ENCODE measurements at regions not wholly inside any gene's neighbourhood (a gene's known extent, or its start where the extent isn't known, plus 50 kb on each side); places are given as distances from the start of the nearest gene placed in this dataset.

- Histone ChIP-seq H3K27ac (no peak overlapping the region), H3K4me3 (no peak overlapping the region), H3K4me1 (replicated peaks in 1 of 2) (no peaks in the 10 kb centered on the region)
- WGBS, 10 experiments, result 60 to 100% (median 80%) methylated on average over 1 to 3 of the region's 3 CpGs; no CpG with 5 or more reads in 3 of the 10 experiments
- no peak for ATAC-seq (replicated peaks in 6 of 8)
- in situ Hi-C loops (cut with MboI; ENCODE audit: low pct_unique_long_range_greater_than_20kb in 2 of 9, low sequenced_read_pairs in 9 of 9, unreplicated experiment in 9 of 9), result no loop called here
These were observed 283.5 kb upstream of the TANK start for GRCh38 chr2:160876765-160877164.

- in situ Hi-C loops (cut with MboI; ENCODE audit: low pct_unique_long_range_greater_than_20kb in 2 of 9, low sequenced_read_pairs in 9 of 9, unreplicated experiment in 9 of 9), result no loop called here
- no peak overlapping the region for H3K27ac ChIP-seq
- H3K4me3 ChIP-seq, result no peak overlapping the region
- ATAC-seq (replicated peaks in 6 of 8), result no peak
- H3K4me1 ChIP-seq (replicated peaks in 1 of 2), result no peaks in the 10 kb centered on the region
These were observed 281.6 kb upstream of the TANK start for GRCh38 chr2:160878618-160879017.

DNA sequence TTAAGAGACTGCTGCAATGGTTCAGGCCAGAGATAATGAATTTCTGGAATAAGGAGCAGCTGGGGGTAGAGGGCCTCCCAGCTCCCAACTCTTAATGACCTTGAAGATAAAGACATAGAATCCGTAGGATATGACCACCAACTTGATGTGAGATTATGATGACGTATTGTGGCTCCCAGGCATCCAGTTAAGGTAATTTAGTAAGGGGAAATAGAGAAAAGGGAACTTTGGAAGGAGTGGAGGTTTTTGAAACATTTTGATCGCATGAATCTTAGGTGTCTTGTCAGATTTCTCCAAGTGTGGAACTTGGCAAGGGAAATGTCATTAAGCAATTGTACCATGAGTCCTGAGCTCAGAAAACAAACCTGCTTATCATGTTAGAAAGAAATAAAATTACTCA is 277.3 kb upstream of the TANK start:
- H3K27ac ChIP-seq, result no peak overlapping the region
- no peak for ATAC-seq (replicated peaks in 6 of 8)
- no peaks in the 10 kb centered on the region for H3K4me1 ChIP-seq (replicated peaks in 1 of 2)
- in situ Hi-C loops (cut with MboI; ENCODE audit: low pct_unique_long_range_greater_than_20kb in 2 of 9, low sequenced_read_pairs in 9 of 9, unreplicated experiment in 9 of 9), result no loop called here
- no peak overlapping the region for H3K4me3 ChIP-seq
- WGBS, 10 experiments, result 74 to 100% (median 93%) methylated on average over 1 to 3 of the region's 3 CpGs; no CpG with 5 or more reads in 2 of the 10 experiments

DNA sequence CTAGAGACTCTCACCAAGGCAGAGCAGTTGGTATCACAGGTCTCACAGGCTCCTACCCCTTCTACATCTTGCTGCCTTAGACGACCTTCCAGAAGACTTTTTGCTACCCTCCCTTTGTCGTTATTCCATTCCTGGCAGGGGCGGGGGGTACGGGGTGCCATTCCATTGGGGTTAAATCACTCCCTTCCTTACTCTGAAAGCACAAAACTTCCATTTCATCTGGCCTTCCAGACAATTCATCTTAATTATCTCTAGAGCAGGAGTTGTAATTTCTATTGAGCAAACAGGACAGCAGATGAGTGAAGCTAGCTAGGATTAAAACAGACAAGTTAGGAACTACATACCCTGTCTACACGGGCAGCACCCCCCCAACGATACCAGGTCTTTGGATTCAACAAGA is 276.2 kb upstream of the TANK start:
- no peak for ATAC-seq (replicated peaks in 6 of 8)
- H3K4me3 ChIP-seq, result no peak overlapping the region
- H3K27ac ChIP-seq, result no peak overlapping the region
- H3K4me1 ChIP-seq (replicated peaks in 1 of 2), result no peaks in the 10 kb centered on the region
- WGBS, 10 experiments, result 44 to 100% (median 78%) methylated on average over 1 to 5 of the region's 6 CpGs; no CpG with 5 or more reads in 4 of the 10 experiments
- in situ Hi-C loops (cut with MboI; ENCODE audit: low pct_unique_long_range_greater_than_20kb in 2 of 9, low sequenced_read_pairs in 9 of 9, unreplicated experiment in 9 of 9), result no loop called here

GRCh38 chr2:160889439-160890170 is 270.6 kb upstream of the TANK start:
- no peak for ATAC-seq (replicated peaks in 6 of 8)
- no peaks in the 10 kb centered on the region for H3K4me1 ChIP-seq (replicated peaks in 1 of 2)
- 71 to 100% (median 88%) methylated on average over 1 to 4 of the region's 4 CpGs; no CpG with 5 or more reads in 1 of the 10 experiments for WGBS, 10 experiments

DNA sequence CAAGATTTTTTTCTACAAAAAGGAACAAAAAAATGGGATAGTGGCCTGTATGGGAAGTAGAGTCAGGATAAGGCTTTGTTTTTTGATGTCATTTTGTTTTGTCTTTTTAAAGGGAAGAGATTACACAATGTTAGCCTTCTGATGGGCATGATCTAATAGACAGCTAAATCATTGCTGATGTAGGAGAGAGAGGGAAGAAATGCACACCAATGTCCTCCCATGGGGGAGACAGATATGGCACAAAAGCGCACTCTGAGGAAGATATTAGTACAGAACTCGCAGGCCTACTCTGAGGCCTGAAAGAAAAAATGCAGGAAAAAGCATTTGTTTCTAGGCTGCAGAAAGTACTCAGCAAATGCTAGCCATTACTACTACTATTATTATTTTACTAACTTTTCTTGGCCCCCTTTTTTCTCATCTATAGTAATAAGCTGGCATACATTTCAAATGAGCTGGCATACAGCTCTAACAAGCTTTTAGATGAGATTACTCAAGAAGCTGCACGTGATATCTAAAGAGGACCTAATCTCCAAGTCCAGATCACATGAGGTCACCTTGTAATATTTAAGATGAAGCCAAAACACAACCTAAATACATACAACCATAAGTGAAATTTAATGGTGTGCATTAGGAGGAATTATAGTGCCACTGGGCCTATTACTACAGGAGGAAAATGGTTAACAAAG is 269.4 kb upstream of the TANK start:
- in situ Hi-C loops (cut with MboI; ENCODE audit: low pct_unique_long_range_greater_than_20kb in 2 of 9, low sequenced_read_pairs in 9 of 9, unreplicated experiment in 9 of 9), result no loop called here
- WGBS, 10 experiments, result 79 to 100% (median 94%) methylated on average over 1 to 3 of the region's 3 CpGs
- Histone ChIP-seq H3K4me3 (no peak overlapping the region), H3K27ac (no peak overlapping the region), H3K4me1 (replicated peaks in 1 of 2) (no peaks in the 10 kb centered on the region)
- no peak for ATAC-seq (replicated peaks in 6 of 8)

More at GRCh38 chr2:160889439-160890170, 270.6 kb upstream of the TANK start:
- Histone ChIP-seq H3K27ac (no peak overlapping the region), H3K4me3 (no peak overlapping the region)
- in situ Hi-C loops (cut with MboI; ENCODE audit: low pct_unique_long_range_greater_than_20kb in 2 of 9, low sequenced_read_pairs in 9 of 9, unreplicated experiment in 9 of 9), result no loop called here

DNA sequence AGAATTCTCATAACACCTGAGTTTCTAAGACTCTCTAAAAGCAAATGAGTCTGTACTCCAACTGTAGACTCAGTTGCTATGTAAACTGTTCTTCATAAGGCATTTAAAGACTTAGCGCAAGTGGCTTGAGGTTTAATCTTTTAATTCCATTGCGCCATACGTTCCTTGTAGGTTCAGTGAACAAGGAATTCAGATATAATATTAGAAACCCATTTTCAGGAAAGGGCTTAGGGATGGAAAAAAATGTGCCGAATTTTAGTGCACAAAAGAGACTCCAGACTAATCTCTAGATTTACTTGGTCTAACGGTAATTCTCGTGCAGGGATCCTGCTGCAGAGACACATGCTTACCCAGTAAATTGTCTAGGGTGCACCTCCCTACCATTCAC is 268.9 kb upstream of the TANK start:
- H3K27ac ChIP-seq, result no peak overlapping the region
- no peak for ATAC-seq (replicated peaks in 6 of 8)
- H3K4me1 ChIP-seq (replicated peaks in 1 of 2), result no peaks in the 10 kb centered on the region
- no peak overlapping the region for H3K4me3 ChIP-seq
- 89 to 100% (median 96%) methylated on average over 2 to 6 of the region's 6 CpGs for WGBS, 10 experiments
- in situ Hi-C loops (cut with MboI; ENCODE audit: low pct_unique_long_range_greater_than_20kb in 2 of 9, low sequenced_read_pairs in 9 of 9, unreplicated experiment in 9 of 9), result no loop called here

- in situ Hi-C loops (cut with MboI; ENCODE audit: low pct_unique_long_range_greater_than_20kb in 2 of 9, low sequenced_read_pairs in 9 of 9, unreplicated experiment in 9 of 9), result no loop called here
- no peak for ATAC-seq (replicated peaks in 6 of 8)
- H3K27ac ChIP-seq, result no peak overlapping the region
- no peak overlapping the region for H3K4me3 ChIP-seq
- WGBS, 10 experiments, result 38 to 98% (median 85%) methylated on average over 1 to 7 of the region's 7 CpGs
- H3K4me1 ChIP-seq (replicated peaks in 1 of 2), result no peaks in the 10 kb centered on the region
These were observed 268.0 kb upstream of the TANK start for GRCh38 chr2:160892204-160892603.

GRCh38 chr2:160893581-160893980 is 266.6 kb upstream of the TANK start:
- no peak overlapping the region for H3K4me3 ChIP-seq
- 50 to 100% (median 100%) methylated on average over 1 to 5 of the region's 8 CpGs; no CpG with 5 or more reads in 4 of the 10 experiments for WGBS, 10 experiments
- in situ Hi-C loops (cut with MboI; ENCODE audit: low pct_unique_long_range_greater_than_20kb in 2 of 9, low sequenced_read_pairs in 9 of 9, unreplicated experiment in 9 of 9), result no loop called here
- no peak for ATAC-seq (replicated peaks in 6 of 8)
- no peaks in the 10 kb centered on the region for H3K4me1 ChIP-seq (replicated peaks in 1 of 2)
- no peak overlapping the region for H3K27ac ChIP-seq

DNA sequence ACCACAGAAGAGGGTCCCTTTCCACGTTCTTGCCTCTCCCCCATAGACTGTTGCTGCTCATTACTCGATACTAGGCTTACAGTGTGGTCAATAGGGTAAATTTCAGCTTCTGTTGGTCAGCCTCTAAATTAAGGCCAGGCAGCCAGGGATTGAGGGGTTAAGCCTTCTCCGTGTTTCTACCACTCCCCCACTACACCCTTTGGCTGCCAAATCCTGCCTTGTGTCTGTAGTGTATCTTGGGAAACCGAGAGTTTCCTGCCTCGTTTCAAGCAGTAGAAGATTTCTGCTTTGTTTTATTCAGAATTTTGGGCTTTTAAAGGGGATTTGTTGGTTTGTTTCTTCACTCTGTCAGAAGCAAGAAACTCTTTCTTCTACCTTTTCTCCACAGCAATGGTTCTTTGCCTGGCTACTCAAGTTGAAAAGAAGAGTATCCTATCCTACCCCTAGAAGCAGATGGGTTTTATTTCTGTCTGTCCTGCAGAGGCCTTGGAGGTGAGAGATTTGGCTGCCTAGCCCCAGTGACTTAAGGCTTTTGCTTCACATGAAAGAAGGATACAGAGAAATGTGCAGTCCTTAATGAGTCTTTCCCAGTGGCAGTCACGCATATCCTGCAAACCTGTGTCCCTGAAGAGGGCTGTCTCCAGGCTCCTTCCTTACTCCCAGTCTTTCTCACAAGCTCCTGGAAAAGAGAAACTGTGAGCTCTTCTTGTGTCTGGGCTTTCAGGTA is 261.5 kb upstream of the TANK start:
- no peak for ATAC-seq (replicated peaks in 6 of 8)

DNA sequence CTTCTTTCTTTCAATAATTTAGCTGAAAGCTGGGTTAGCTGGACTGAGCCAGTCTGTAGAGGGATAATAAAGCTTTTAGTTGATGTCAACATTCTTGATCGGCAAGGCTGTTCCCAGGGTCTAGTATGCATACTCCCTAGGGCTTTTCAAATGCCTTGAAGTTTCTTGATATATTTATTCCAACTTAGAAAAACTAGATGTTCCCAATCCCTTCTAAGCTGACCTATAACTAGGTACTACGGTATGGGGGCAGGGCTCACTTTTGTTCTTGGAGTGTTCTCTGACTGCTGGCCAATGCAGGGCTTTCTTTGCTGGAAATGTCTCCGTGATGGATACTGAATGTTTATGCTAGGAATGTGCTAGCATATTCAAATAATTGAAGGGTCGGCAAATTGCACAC is 258.6 kb upstream of the TANK start:
- in situ Hi-C loops (cut with MboI; ENCODE audit: low pct_unique_long_range_greater_than_20kb in 2 of 9, low sequenced_read_pairs in 9 of 9, unreplicated experiment in 9 of 9), result no loop called here
- H3K4me3 ChIP-seq, result no peak overlapping the region
- no peak overlapping the region for H3K27ac ChIP-seq
- 20 to 86% (median 60%) methylated on average over 2 to 4 of the region's 4 CpGs; no CpG with 5 or more reads in 1 of the 10 experiments for WGBS, 10 experiments
- H3K4me1 ChIP-seq (replicated peaks in 1 of 2), result peaks cover 5 to 11% of the 10 kb centered on the region in 2 donors
- peak in 6 of 8 experiments; percentile 60 to 95 (median 87) for ATAC-seq (replicated peaks in 6 of 8)

More for the DNA sequence above, 261.5 kb upstream of the TANK start:
- no peak overlapping the region for H3K4me3 ChIP-seq
- H3K4me1 ChIP-seq (replicated peaks in 1 of 2), result peaks cover 5 to 8% of the 10 kb centered on the region in 2 donors
- no peak overlapping the region for H3K27ac ChIP-seq
- in situ Hi-C loops (cut with MboI; ENCODE audit: low pct_unique_long_range_greater_than_20kb in 2 of 9, low sequenced_read_pairs in 9 of 9, unreplicated experiment in 9 of 9), result no loop called here
- 40 to 84% (median 76%) methylated on average over 2 to 6 of the region's 6 CpGs; no CpG with 5 or more reads in 2 of the 10 experiments for WGBS, 10 experiments

- Histone ChIP-seq H3K4me1 (replicated peaks in 1 of 2) (peaks cover 5 to 11% of the 10 kb centered on the region in 2 donors), H3K4me3 (no peak overlapping the region), H3K27ac (no peak overlapping the region)
- in situ Hi-C loops (cut with MboI; ENCODE audit: low pct_unique_long_range_greater_than_20kb in 2 of 9, low sequenced_read_pairs in 9 of 9, unreplicated experiment in 9 of 9), result no loop called here
- no peak for ATAC-seq (replicated peaks in 6 of 8)
- WGBS, 10 experiments, result 47 to 100% (median 87%) methylated on average over 1 to 2 of the region's 2 CpGs
These were observed 254.4 kb upstream of the TANK start for GRCh38 chr2:160905862-160906261.

DNA sequence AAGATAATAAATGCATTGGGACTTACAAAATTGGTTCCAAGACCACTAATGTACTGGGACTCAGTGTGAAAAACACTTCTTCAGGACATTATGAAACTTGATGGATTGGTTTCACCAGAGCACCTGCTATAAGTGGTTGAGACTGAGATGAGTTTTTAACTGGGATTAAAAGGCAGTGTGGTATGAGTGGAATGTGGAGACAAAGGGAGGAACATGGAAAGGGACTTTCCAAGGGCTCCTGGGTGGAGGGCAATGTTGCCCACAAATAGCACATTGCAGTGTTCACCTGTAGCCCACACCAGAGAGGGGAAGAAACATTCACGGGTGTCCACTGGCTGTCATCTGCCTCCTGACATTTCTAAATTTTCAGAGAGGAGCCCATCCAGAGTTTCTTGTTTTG is 253.3 kb upstream of the TANK start:
- in situ Hi-C loops (cut with MboI; ENCODE audit: low pct_unique_long_range_greater_than_20kb in 2 of 9, low sequenced_read_pairs in 9 of 9, unreplicated experiment in 9 of 9), result no loop called here
- WGBS, 10 experiments, result 75% methylated on average over 1 of the region's 1 CpG; no CpG with 5 or more reads in 9 of the 10 experiments
- ATAC-seq (replicated peaks in 6 of 8), result no peak
- no peak overlapping the region for H3K4me3 ChIP-seq
- no peak overlapping the region for H3K27ac ChIP-seq
- H3K4me1 ChIP-seq (replicated peaks in 1 of 2), result peaks cover 0 to 4% of the 10 kb centered on the region in 2 donors
